GM18499 (cell line): ENCODE measurements at regions not wholly inside any gene's neighbourhood (a gene's known extent, or its start where the extent isn't known, plus 50 kb on each side); places are given as distances from the start of the nearest gene placed in this dataset.

Source experiments
- ATAC-seq: cut with Tn5 transposase; IDR thresholded peaks from one replicate; pipeline ENCODE4 v1.9.1; 2021; ENCODE audit warnings: moderate number of reproducible peaks; ENCODE audit not compliant: insufficient read depth, unreplicated experiment

GRCh38 chr13:89943139-89943538, 1404.3 kb upstream of the MIR17HG start:
- no peak for ATAC-seq

- ATAC-seq, result no peak
Observed at GRCh38 chr13:89950225-89950624, 1397.3 kb upstream of the MIR17HG start.

DNA sequence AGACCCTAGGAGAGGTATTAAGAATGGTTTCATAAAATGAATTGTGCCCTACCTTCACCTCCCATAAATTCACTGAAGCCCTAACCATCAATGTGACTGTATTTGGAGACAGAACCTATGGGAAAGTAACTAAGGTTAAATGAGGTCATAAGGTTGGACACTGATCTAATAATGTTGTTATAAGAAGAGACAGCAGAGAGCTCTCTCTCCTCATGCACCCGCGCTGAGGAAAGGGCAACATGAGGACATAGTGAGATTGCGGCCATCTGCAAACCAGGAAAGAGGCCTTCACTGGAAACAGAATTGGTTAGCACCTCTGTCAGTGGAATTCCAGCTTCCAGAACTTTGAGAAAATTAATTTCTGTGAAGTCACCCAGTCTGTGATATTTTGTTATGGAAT, 1396.1 kb upstream of the MIR17HG start:
- ATAC-seq, result no peak

GRCh38 chr13:89953581-89953980, 1393.9 kb upstream of the MIR17HG start:
- no peak for ATAC-seq

DNA sequence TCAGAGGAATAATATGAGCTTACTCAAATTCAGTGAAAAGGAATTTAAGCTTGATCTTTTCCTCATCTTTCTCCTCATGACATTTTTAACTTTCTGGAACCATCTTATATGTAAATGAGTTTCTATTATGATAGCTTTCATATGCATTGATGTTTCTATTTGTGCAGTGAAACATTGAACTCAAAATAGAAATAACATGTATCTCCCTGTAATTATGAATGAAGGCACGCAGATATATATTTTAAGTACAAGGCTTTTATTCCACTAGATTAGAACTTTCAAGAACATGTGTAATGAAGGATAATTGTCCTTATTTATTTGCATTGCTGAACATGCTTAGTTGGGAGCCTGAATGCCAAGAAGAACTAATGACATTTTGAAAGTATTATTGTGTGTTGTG, 1391.7 kb upstream of the MIR17HG start:
- no peak for ATAC-seq

GRCh38 chr13:89959074-89959473, 1388.4 kb upstream of the MIR17HG start:
- ATAC-seq, result no peak

DNA sequence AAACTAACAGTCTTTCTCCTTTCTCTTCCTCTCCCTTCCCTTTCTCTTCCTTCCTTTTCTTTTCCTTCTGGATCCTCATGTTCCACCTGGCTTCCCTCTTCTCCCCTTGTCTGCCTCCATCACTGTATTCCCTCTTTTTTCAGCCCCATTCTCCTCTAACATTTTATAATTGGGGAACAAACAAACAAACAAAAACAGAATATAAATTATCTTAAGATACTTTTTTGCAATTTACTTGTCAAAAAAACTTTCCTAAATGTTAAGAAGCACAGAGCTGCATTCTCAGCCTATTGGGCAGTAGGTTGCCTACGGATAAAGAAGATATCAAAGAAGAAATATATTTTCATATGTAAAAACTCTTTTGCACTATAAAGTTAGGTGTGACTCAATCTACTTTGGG, 1382.2 kb upstream of the MIR17HG start:
- ATAC-seq, result no peak

- no peak for ATAC-seq
Observed at GRCh38 chr13:89966524-89966923, 1381.0 kb upstream of the MIR17HG start.

DNA sequence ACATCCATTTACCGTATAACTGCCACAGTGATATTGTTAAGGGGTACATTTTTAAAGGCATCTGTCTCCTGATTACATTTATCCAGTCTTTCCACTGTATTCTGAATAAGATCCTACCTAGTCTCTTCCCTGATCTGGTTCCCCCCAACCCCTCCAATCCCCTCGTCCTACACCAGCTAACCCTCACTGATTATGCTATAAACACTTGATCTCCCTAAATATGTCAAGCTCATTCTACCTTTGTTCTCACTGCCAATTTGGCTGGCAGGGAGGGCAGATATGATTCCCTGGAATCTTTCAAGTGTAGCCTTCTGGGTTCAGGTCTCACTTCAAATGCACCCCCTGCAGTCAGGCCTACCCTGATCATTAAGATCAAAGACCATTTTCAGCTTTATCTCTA, 1379.8 kb upstream of the MIR17HG start:
- no peak for ATAC-seq

DNA sequence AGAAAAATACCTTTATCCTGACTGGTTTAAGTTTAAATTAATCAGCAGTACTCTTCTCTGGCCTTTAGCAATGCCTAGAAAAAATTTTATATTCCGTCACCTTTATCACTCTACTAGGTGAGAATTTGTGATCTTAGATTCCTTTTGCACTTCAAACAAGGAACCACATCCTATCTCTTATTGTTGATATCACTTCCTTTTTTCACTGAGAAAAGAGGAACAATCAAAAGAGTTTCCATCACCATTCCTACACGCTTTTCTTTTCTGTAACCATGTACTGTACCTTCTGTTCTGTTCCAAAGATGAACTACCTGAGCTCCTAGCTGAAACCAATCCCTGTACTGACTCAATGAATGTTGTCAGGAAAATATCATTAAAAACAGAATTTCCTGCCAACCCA, 1379.0 kb upstream of the MIR17HG start:
- ATAC-seq, result no peak

DNA sequence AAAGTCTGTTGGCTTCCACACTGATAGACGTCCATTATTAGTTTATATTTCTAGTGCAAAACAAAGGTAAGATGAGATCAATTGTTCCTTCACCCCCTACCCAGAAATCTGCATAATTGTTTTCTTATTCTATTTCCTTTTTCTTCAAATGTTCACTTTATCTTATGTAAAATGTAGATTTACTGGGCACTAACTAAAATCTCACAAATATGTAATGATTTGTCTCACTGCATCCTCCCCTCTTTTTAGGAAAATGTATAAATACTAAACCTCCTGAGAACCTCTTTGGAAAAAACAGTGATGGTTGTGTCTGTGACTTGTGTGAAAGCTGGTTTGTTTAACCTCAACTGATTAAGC, 1377.2 kb upstream of the MIR17HG start:
- no peak for ATAC-seq

DNA sequence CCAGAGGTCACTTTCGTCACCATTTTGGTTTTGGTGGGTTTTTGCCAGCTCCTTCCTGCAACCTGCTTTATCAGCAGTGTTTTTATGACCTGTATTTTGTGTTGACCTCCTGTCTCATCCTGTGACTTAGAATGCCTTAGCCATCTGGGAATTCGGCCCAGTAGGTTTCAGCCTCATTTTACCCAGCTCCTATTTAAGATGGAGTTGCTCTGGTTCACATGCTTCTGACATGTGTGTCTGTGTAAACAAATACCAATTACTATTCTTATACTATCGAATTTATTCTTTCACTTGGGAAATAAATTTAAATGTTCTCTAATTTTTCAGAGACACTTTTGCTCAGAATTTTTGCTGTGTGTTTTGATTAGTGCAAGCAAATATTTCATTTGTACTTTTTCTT, 1370.3 kb upstream of the MIR17HG start:
- ATAC-seq, result no peak

DNA sequence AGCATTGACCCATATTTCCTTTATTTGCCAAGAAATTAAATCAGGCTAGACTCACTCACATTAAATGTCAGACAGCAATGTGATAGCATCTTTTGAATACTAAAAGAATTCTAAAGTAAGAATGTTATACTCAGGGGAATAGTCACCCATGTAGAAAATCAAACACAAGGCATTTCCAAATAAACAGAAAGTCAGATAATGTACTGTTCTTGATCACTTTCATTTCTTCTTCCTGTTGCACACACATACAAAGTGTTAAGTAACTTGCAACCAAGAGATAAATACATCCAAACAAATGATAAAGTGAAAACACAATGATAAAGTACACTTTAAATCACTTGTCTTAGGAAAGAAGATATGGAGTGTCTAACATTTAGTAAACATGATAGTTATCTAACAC, 1366.6 kb upstream of the MIR17HG start:
- no peak for ATAC-seq

- ATAC-seq, result no peak
Observed at GRCh38 chr13:89982407-89983095, 1364.9 kb upstream of the MIR17HG start.

- ATAC-seq, result no peak
Observed at GRCh38 chr13:89988206-89988605, 1359.3 kb upstream of the MIR17HG start.

GRCh38 chr13:90003566-90003965, 1343.9 kb upstream of the MIR17HG start:
- ATAC-seq, result no peak

DNA sequence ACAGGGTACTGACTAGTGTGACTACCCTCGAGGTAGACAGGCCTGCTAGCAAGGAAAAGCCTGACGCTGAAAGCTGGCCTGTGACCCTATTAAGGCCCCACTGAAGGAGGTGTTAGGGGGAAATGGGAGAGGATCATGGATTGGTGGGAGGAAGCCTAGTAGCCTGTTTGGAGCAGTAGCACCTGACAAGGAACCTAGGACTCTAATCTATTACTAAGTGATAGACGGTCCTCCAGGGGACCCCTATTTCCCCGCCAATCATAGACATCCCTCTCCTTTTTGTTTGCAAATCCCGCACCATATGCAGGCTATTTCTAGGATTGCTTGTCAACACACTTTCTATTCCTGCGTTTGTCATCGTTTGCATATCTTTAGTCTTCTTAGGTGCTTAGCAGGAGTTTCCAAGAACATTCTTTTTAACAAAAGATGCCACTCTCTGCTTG, 1338.8 kb upstream of the MIR17HG start:
- no peak for ATAC-seq

- no peak for ATAC-seq
Observed at GRCh38 chr13:90014038-90014437, 1333.4 kb upstream of the MIR17HG start.

- no peak for ATAC-seq
Observed at GRCh38 chr13:90015565-90016507, 1331.7 kb upstream of the MIR17HG start.

- ATAC-seq, result no peak
Observed at GRCh38 chr13:90016688-90017087, 1330.8 kb upstream of the MIR17HG start.

- no peak for ATAC-seq
Observed at GRCh38 chr13:90020536-90021070, 1326.9 kb upstream of the MIR17HG start.
